ENCODE measurements at regions not wholly inside any gene's neighbourhood (a gene's known extent, or its start where the extent isn't known, plus 50 kb on each side); places are given as distances from the start of the nearest gene placed in this dataset.

DNA sequence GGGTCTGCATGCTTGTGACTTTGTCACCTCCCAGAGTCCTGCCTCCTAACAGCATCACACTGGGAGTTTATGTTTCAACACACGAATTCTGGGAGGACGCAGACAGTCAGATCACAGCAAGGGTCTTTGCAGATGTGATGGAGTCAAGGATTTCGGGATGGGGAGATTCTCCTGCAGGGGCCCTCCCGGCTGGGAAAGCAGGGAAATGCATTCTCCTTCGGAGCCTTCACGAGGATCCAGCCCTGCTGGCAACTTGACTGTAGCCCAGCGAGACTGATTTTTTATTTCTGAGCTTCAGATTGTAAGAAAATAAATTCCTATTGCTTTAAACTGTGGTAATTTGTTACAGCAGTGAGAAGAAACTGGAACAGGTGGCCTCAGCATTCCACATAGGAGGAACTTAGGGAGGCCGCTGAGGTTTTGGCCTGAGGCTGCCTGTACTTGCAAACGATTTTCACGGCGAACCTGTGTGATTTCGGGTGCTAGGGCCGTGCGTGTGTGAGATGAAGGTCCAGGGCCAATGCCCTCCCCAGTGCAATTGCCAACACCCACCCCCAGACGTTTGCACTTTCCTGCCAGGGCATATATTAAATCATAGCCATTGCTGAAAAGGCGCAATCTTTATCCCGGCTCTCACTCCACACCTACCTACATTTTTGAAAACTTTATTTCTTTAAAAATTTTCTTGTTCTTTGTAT, 79.8 kb downstream of the ASB1 start:
- TF ChIP-seq, protein P1, sequence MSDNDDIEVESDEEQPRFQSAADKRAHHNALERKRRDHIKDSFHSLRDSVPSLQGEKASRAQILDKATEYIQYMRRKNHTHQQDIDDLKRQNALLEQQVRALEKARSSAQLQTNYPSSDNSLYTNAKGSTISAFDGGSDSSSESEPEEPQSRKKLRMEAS (IDR thresholded peaks at IDR 0.05): no peak
- TF ChIP-seq, protein P2, sequence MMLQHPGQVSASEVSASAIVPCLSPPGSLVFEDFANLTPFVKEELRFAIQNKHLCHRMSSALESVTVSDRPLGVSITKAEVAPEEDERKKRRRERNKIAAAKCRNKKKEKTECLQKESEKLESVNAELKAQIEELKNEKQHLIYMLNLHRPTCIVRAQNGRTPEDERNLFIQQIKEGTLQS (IDR thresholded peaks at IDR 0.05): no peak
- TF ChIP-seq, protein P3, sequence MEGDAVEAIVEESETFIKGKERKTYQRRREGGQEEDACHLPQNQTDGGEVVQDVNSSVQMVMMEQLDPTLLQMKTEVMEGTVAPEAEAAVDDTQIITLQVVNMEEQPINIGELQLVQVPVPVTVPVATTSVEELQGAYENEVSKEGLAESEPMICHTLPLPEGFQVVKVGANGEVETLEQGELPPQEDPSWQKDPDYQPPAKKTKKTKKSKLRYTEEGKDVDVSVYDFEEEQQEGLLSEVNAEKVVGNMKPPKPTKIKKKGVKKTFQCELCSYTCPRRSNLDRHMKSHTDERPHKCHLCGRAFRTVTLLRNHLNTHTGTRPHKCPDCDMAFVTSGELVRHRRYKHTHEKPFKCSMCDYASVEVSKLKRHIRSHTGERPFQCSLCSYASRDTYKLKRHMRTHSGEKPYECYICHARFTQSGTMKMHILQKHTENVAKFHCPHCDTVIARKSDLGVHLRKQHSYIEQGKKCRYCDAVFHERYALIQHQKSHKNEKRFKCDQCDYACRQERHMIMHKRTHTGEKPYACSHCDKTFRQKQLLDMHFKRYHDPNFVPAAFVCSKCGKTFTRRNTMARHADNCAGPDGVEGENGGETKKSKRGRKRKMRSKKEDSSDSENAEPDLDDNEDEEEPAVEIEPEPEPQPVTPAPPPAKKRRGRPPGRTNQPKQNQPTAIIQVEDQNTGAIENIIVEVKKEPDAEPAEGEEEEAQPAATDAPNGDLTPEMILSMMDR (IDR thresholded peaks at IDR 0.05; ENCODE audit: low read depth, low read length, missing input control): no peak
- TF ChIP-seq TAF1 (conservative IDR thresholded peaks at IDR 0.05) (no peak), GABPA (IDR thresholded peaks at IDR 0.05 in 1 of 2, conservative IDR thresholded peaks at IDR 0.05 in 1 of 2) (no peak)
